HG03175 (cell line): ENCODE measurements at regions not wholly inside any gene's neighbourhood (a gene's known extent, or its start where the extent isn't known, plus 50 kb on each side); places are given as distances from the start of the nearest gene placed in this dataset.

Experiments used
- ATAC-seq: cut with Tn5 transposase; IDR thresholded peaks from one replicate; pipeline ENCODE4 v1.9.1; 2021; ENCODE audit warnings: mild to moderate bottlenecking, moderate library complexity; ENCODE audit not compliant: unreplicated experiment

GRCh38 chr2:51120754-51121280, 88.9 kb upstream of the NRXN1 start:
- ATAC-seq: no peak

- no peak for ATAC-seq
Measured at GRCh38 chr2:51111532-51111931, 79.6 kb upstream of the NRXN1 start.

- ATAC-seq: no peak
Measured at GRCh38 chr2:51108794-51109193, 76.9 kb upstream of the NRXN1 start.

- ATAC-seq: no peak
Measured at GRCh38 chr2:51107841-51108240, 75.9 kb upstream of the NRXN1 start.

- no peak for ATAC-seq
Measured at GRCh38 chr2:51105811-51106210, 73.9 kb upstream of the NRXN1 start.

- ATAC-seq: no peak
Measured at GRCh38 chr2:51103205-51103604, 71.3 kb upstream of the NRXN1 start.

- ATAC-seq: no peak
Measured at GRCh38 chr2:51093016-51093415, 61.1 kb upstream of the NRXN1 start.

- no peak for ATAC-seq
Measured at GRCh38 chr2:51085420-51086068, 53.6 kb upstream of the NRXN1 start.

- no peak for ATAC-seq
Measured at GRCh38 chr2:51084750-51085149, 52.8 kb upstream of the NRXN1 start.
